KMS-11 (cell line): ENCODE measurements at regions not wholly inside any gene's neighbourhood (a gene's known extent, or its start where the extent isn't known, plus 50 kb on each side); places are given as distances from the start of the nearest gene placed in this dataset.

ENCODE experiments used
- H2AFZ ChIP-seq: fragments of 200-600 bp; sonication (generic); 2 replicates; pipeline ENCODE4 v1.6.1; 2016; ENCODE audit warnings: antibody characterized with exemption, mixed run types, low read depth
- H3K27ac ChIP-seq: fragments of 200-600 bp; sonication (generic); 2 replicates; pipeline ENCODE4 v1.6.1; 2016; ENCODE audit warnings: mild to moderate bottlenecking, mixed run types
- H3K27me3 ChIP-seq: fragments of 200-600 bp; sonication (generic); 2 replicates; pipeline ENCODE4 v1.6.1; 2017; ENCODE audit warnings: mild to moderate bottlenecking, low read depth, mixed run types, moderate library complexity; ENCODE audit not compliant: insufficient read depth
- H3K36me3 ChIP-seq: fragments of 200-600 bp; sonication (generic); 2 replicates; pipeline ENCODE4 v1.6.1; 2017; ENCODE audit warnings: mild to moderate bottlenecking, mixed run types; ENCODE audit not compliant: insufficient read depth
- H3K4me1 ChIP-seq: fragments of 200-600 bp; sonication (generic); 2 replicates; pipeline ENCODE4 v1.6.1; 2016; ENCODE audit warnings: mild to moderate bottlenecking, low read depth, mixed run types; ENCODE audit not compliant: poor library complexity, severe bottlenecking
- H3K4me2 ChIP-seq: fragments of 200-600 bp; sonication (generic); 2 replicates; pipeline ENCODE4 v1.7.0; 2016; ENCODE audit warnings: mild to moderate bottlenecking, mixed run types
- H3K4me3 ChIP-seq: fragments of 200-600 bp; sonication (generic); IDR thresholded peaks from 2 replicates; pipeline ENCODE4 v1.6.1; 2017; ENCODE audit warnings: low read depth, low read length, mixed read lengths; ENCODE audit not compliant: insufficient read depth
- H3K79me2 ChIP-seq: fragments of 200-600 bp; sonication (generic); 2 replicates; pipeline ENCODE4 v1.6.1; 2016; ENCODE audit warnings: low read depth, mixed run types; ENCODE audit not compliant: insufficient read depth
- H3K9ac ChIP-seq: fragments of 200-600 bp; sonication (generic); 2 replicates; pipeline ENCODE4 v1.6.1; 2016; ENCODE audit warnings: mild to moderate bottlenecking, mixed run types
- H4K20me1 ChIP-seq: fragments of 200-600 bp; sonication (generic); 2 replicates; pipeline ENCODE4 v1.6.1; 2016; ENCODE audit warnings: mild to moderate bottlenecking, mixed run types; ENCODE audit not compliant: insufficient read depth
- CTCF ChIP-seq: fragments of 200-600 bp; sonication (generic); conservative IDR thresholded peaks from 2 replicates; pipeline ENCODE4 v1.6.1; 2017; ENCODE audit warnings: low read depth, mild to moderate bottlenecking, antibody characterized with exemption, low read length, moderate library complexity, mixed read lengths

DNA sequence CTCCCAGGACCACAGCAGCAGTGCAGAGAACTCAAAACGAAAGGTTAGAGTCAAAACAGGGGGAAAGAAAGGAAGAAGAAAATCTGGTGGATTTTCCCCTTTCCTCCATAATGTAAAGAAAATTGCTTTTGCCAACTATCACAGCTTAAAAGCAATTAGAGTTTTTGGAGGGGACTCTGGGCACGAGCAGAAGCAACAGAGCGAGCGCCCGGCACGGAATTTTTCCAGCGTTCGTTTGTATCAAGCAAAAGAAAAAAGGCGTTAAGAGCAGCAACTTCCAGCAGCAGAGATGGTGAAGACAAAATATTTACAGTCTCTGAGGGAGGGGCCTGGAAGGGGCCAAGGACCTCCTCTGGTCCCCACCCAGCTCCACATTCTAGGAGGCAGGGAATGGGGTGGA is 174.9 kb upstream of the LINGO1 start:
- Histone ChIP-seq H3K4me3 (no peak overlapping the region), H4K20me1 (no peaks in the 10 kb centered on the region), H3K36me3 (no peaks in the 10 kb centered on the region), H3K4me1 (no peaks in the 10 kb centered on the region), H2AFZ (no peak overlapping the region), H3K4me2 (no peak overlapping the region), H3K79me2 (no peaks in the 10 kb centered on the region), H3K27ac (no peak overlapping the region), H3K9ac (no peak overlapping the region), H3K27me3 (peaks cover 34% of the 10 kb centered on the region; the same call in 1 of the 2 replicates)
- TF ChIP-seq CTCF, result no peak

DNA sequence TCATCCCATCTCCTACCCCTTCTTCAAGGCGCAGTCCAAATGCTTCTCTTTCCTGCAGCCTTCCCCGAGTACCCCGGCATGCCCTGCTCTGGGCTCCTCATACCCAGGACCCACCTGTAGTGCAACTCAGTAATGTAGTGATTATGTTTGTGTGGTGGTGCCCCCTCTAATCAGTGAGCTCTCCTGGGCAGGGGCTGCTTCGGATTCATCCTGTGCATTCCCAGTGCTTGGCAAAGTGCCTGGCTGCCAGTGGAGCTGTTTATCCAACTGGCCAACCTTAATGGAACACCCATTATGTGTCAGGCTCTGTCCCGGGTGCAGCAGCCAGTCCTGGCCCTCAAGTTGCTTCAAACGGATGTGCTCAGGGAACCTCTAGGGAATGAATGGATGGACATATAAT is 174.4 kb upstream of the LINGO1 start:
- Histone ChIP-seq H3K9ac (no peak overlapping the region), H3K27ac (no peak overlapping the region), H3K4me2 (no peak overlapping the region), H3K27me3 (peaks cover 29% of the 10 kb centered on the region; the same call in 1 of the 2 replicates), H3K36me3 (no peaks in the 10 kb centered on the region), H3K79me2 (no peaks in the 10 kb centered on the region), H3K4me3 (no peak overlapping the region), H3K4me1 (no peaks in the 10 kb centered on the region), H4K20me1 (no peaks in the 10 kb centered on the region), H2AFZ (no peak overlapping the region)
- no peak for TF ChIP-seq CTCF

DNA sequence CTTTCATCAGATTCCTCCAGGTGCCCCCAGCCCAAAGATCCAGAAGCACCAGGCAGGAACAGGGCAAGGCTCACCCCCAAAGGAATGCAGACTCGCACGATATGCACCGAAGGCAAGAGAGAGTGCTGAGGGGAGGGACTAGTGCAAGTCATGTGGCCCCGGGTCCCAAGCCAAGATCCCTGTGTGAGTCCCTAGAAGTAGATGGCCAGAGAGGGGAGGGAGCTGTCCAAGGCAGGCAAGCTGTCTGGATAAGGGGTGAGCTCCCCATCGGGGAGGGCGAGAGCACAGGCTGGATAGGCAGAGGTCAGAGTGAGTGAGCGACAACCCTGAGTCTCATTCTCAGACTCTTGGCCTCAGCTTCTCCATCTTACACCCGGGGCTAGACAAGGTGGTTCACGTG is 171.5 kb upstream of the LINGO1 start:
- H4K20me1 ChIP-seq, result no peaks in the 10 kb centered on the region
- no peak overlapping the region for H3K4me3 ChIP-seq
- H3K4me1 ChIP-seq, result no peaks in the 10 kb centered on the region
- H3K79me2 ChIP-seq, result no peaks in the 10 kb centered on the region
- H3K27me3 ChIP-seq, result peaks cover 24% of the 10 kb centered on the region
- no peaks in the 10 kb centered on the region for H3K36me3 ChIP-seq
- no peak overlapping the region for H3K27ac ChIP-seq
- no peak overlapping the region for H2AFZ ChIP-seq
- no peak for TF ChIP-seq CTCF
- H3K9ac ChIP-seq, result no peak overlapping the region
- H3K4me2 ChIP-seq, result no peak overlapping the region

DNA sequence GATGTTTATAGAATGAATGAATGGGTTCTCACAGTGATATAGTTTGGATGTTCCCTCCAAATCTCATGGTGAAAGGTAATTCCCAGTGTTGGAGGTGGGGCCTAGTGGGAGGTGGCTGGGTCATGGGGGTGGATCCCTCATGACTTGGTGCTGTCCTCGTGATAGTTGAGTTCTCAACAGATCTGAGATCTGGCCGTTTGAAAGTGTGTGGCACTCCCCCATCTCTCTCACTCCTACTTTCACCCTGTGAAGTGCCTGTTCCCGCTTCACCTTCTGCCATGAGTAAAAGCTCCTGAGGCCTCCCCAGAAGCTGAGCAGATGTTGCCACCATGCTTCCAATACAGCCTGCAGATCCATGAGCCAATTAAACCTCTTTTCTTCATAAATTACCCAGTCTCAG is 170.8 kb upstream of the LINGO1 start:
- no peaks in the 10 kb centered on the region for H3K4me1 ChIP-seq
- no peaks in the 10 kb centered on the region for H3K79me2 ChIP-seq
- no peak overlapping the region for H3K9ac ChIP-seq
- H4K20me1 ChIP-seq, result no peaks in the 10 kb centered on the region
- H3K36me3 ChIP-seq, result no peaks in the 10 kb centered on the region
- H3K27me3 ChIP-seq, result peaks cover 24% of the 10 kb centered on the region
- H3K4me3 ChIP-seq, result no peak overlapping the region
- no peak overlapping the region for H3K27ac ChIP-seq
- no peak overlapping the region for H3K4me2 ChIP-seq
- no peak overlapping the region for H2AFZ ChIP-seq
- TF ChIP-seq CTCF, result no peak
